CD14-positive monocyte (primary cell): ENCODE measurements at regions not wholly inside any gene's neighbourhood (a gene's known extent, or its start where the extent isn't known, plus 50 kb on each side); places are given as distances from the start of the nearest gene placed in this dataset.

Experiments
- DNase-seq, 3 donors: peaks; one replicate each; pipeline ENCODE4 v3.0.0-alpha.2; 2011 to 2022
- H2AFZ ChIP-seq: 2 replicates; pipeline ENCODE4 v1.6.0; 2012; ENCODE audit warnings: mild to moderate bottlenecking, low read depth, low read length, inconsistent platforms; ENCODE audit not compliant: insufficient read depth, poor library complexity, severe bottlenecking
- H3K27ac ChIP-seq, 2 donors: 1 replicate in 1 of 2; 2 replicates in 1 of 2; pipeline ENCODE4 v1.5.1; 2012 to 2013; ENCODE audit warnings: low read length in 2 of 2, control low read depth in 1 of 2, inconsistent platforms in 1 of 2, low read depth in 1 of 2, mild to moderate bottlenecking in 1 of 2
- H3K27me3 ChIP-seq, 2 donors: one replicate each; pipeline versions ENCODE4 v1.6.0 to v1.6.1; 2011 to 2013; ENCODE audit warnings: low read length in 2 of 2; ENCODE audit not compliant: control insufficient read depth in 2 of 2, insufficient read depth in 2 of 2
- H3K36me3 ChIP-seq, 2 donors: replicated peaks in 1 of 2; 1 replicate in 1 of 2; 2 replicates in 1 of 2; pipeline versions ENCODE4 v1.5.1 to v1.6.1; 2012 to 2013; ENCODE audit warnings: low read length in 2 of 2, control low read depth in 1 of 2, inconsistent platforms in 1 of 2, mild to moderate bottlenecking in 1 of 2; ENCODE audit not compliant: insufficient read depth in 2 of 2, control insufficient read depth in 1 of 2
- H3K4me1 ChIP-seq, 2 donors: 1 replicate in 1 of 2; 2 replicates in 1 of 2; pipeline versions ENCODE4 v1.5.1 to v1.6.1; 2012 to 2013; ENCODE audit warnings: low read length in 2 of 2, control low read depth in 1 of 2, inconsistent platforms in 1 of 2, mild to moderate bottlenecking in 1 of 2, moderate library complexity in 1 of 2; ENCODE audit not compliant: insufficient read depth in 2 of 2, control insufficient read depth in 1 of 2
- H3K4me2 ChIP-seq: replicated peaks from 2 replicates; pipeline ENCODE3; 2012; ENCODE audit warnings: low read length, moderate library complexity, mild to moderate bottlenecking; ENCODE audit not compliant: poor library complexity, severe bottlenecking; ENCODE audit errors: extremely low read depth
- H3K4me3 ChIP-seq, 3 experiments: fragments of 200-600 bp in 1 of 3; sonication (generic) in 1 of 3; replicated peaks in 1 of 3; 1 replicate in 2 of 3; 2 replicates in 1 of 3; pipeline ENCODE4 v1.5.1; 2011 to 2013; ENCODE audit warnings: low read length in 3 of 3, mild to moderate bottlenecking in 3 of 3, control low read depth in 2 of 3, low read depth in 2 of 3, inconsistent platforms in 1 of 3, moderate library complexity in 1 of 3
- H3K79me2 ChIP-seq: 2 replicates; pipeline ENCODE4 v1.6.0; 2012; ENCODE audit warnings: mild to moderate bottlenecking, control low read depth, inconsistent platforms, low read length, moderate library complexity; ENCODE audit not compliant: insufficient read depth
- H3K9ac ChIP-seq: 2 replicates; pipeline ENCODE4 v1.6.0; 2017; ENCODE audit warnings: low read length, mild to moderate bottlenecking; ENCODE audit not compliant: insufficient read depth, poor library complexity, severe bottlenecking
- H3K9me3 ChIP-seq, 2 donors: replicated peaks in 1 of 2; 1 replicate in 1 of 2; 2 replicates in 1 of 2; pipeline versions ENCODE4 v1.5.1 to v1.6.1; 2012 to 2013; ENCODE audit warnings: low read length in 2 of 2, control low read depth in 1 of 2; ENCODE audit not compliant: control insufficient read depth in 1 of 2, insufficient read depth in 1 of 2
- H4K20me1 ChIP-seq: 2 replicates; pipeline ENCODE4 v1.6.0; 2012; ENCODE audit warnings: mild to moderate bottlenecking, low read length, control low read depth, moderate library complexity; ENCODE audit not compliant: insufficient read depth
- H3K27ac Mint-ChIP-seq, 7 donors: one replicate each; pipeline ENCODE4 v1.8.0; 2020; ENCODE audit warnings: mild to moderate bottlenecking in 7 of 7, mixed read lengths in 7 of 7, moderate library complexity in 6 of 7, inconsistent platforms in 2 of 7
- H3K27me3 Mint-ChIP-seq, 3 donors: one replicate each; pipeline ENCODE4 v1.8.0; 2021 to 2022; ENCODE audit warnings: low read depth in 3 of 3, mild to moderate bottlenecking in 3 of 3, mixed read lengths in 3 of 3, moderate library complexity in 3 of 3, inconsistent platforms in 1 of 3
- H3K36me3 Mint-ChIP-seq, 2 donors: one replicate each; pipeline ENCODE4 v1.8.0; 2020; ENCODE audit warnings: mixed read lengths in 2 of 2, inconsistent platforms in 1 of 2, mild to moderate bottlenecking in 1 of 2
- H3K4me1 Mint-ChIP-seq: one replicate; pipeline ENCODE4 v1.8.0; 2020; ENCODE audit warnings: mild to moderate bottlenecking, mixed read lengths
- H3K4me3 Mint-ChIP-seq, 2 donors: one replicate each; pipeline ENCODE4 v1.8.0; 2020; ENCODE audit warnings: mild to moderate bottlenecking in 2 of 2, mixed read lengths in 2 of 2, moderate library complexity in 1 of 2
- H3K9me3 Mint-ChIP-seq, 7 donors: one replicate each; pipeline ENCODE4 v1.8.0; 2020 to 2022; ENCODE audit warnings: mixed read lengths in 7 of 7, mild to moderate bottlenecking in 6 of 7, moderate library complexity in 6 of 7, inconsistent platforms in 2 of 7
- CTCF ChIP-seq: fragments of 200-600 bp; IDR thresholded peaks from one replicate; pipeline ENCODE4 v1.8.0; 2022; ENCODE audit warnings: antibody characterized with exemption, mild to moderate bottlenecking
- WGBS: methylation state at CpG from one replicate; pipeline ENCODE4 v1.1.5; 2013; ENCODE audit warnings: missing lambda C conversion rate; ENCODE audit not compliant: insufficient coverage; 5-methylcytosine and 5-hydroxymethylcytosine counted together
- intact Hi-C, 2 donors: fragments of 100-400 bp; cut with micrococcal nuclease; formaldehyde crosslinking; loops; one replicate each; pipeline versions ENCODE4 v1.15.0 to v1.15.1; 2023

GRCh38 chr2:154945984-154946383, 247.5 kb downstream of the KCNJ3 start:
- Histone ChIP-seq H3K36me3 (no peaks in the 10 kb centered on the region), H3K27me3 (no peaks in the 10 kb centered on the region), H3K4me3 (no peak overlapping the region), H2AFZ (no peak overlapping the region), H3K79me2 (no peaks in the 10 kb centered on the region), H3K4me2 (no peak overlapping the region), H3K9ac (no peak overlapping the region), H4K20me1 (no peaks in the 10 kb centered on the region), H3K4me1 (no peaks in the 10 kb centered on the region), H3K27ac (no peak overlapping the region), H3K9me3 (no peaks in the 10 kb centered on the region)
- H3K9me3 Mint-ChIP-seq, result peaks cover 0 to 2% (median 0%) of the 10 kb centered on the region in 7 donors
- intact Hi-C loops, result no loop called here
- no peak overlapping the region for H3K27ac Mint-ChIP-seq
- H3K4me3 Mint-ChIP-seq, result no peak overlapping the region
- WGBS, result no CpG with 5 or more reads among the region's 1 CpG
- peaks cover 0 to 1% (median 0%) of the 10 kb centered on the region in 3 donors for H3K27me3 Mint-ChIP-seq
- no peaks in the 10 kb centered on the region for H3K36me3 Mint-ChIP-seq
- no peak for TF ChIP-seq CTCF
- no peak for DNase-seq
- no peaks in the 10 kb centered on the region for H3K4me1 Mint-ChIP-seq

GRCh38 chr2:154941379-154941778, 242.9 kb downstream of the KCNJ3 start:
- no peak overlapping the region for H3K4me3 Mint-ChIP-seq
- H3K4me1 Mint-ChIP-seq, result no peaks in the 10 kb centered on the region
- Histone ChIP-seq H3K27me3 (no peaks in the 10 kb centered on the region), H3K9ac (no peak overlapping the region), H3K79me2 (no peaks in the 10 kb centered on the region), H2AFZ (no peak overlapping the region), H4K20me1 (no peaks in the 10 kb centered on the region), H3K4me2 (no peak overlapping the region), H3K9me3 (no peaks in the 10 kb centered on the region), H3K27ac (no peak overlapping the region), H3K4me1 (no peaks in the 10 kb centered on the region), H3K4me3 (no peak overlapping the region), H3K36me3 (no peaks in the 10 kb centered on the region)
- no peaks in the 10 kb centered on the region for H3K9me3 Mint-ChIP-seq
- intact Hi-C loops, result no loop called here
- H3K36me3 Mint-ChIP-seq, result no peaks in the 10 kb centered on the region
- no peak for TF ChIP-seq CTCF
- peaks cover 0 to 1% (median 0%) of the 10 kb centered on the region in 3 donors for H3K27me3 Mint-ChIP-seq
- H3K27ac Mint-ChIP-seq, result no peak overlapping the region
- DNase-seq, result no peak
